Spleen (tissue), 7 donors: ENCODE measurements at regions not wholly inside any gene's neighbourhood (a gene's known extent, or its start where the extent isn't known, plus 50 kb on each side); places are given as distances from the start of the nearest gene placed in this dataset.

Experiments
- CTCF ChIP-seq, 11 experiments: fragments of 200-600 bp in 7 of 11; fragments of 450-650 bp in 4 of 11; sonication (generic) in 4 of 11; IDR thresholded peaks in 8 of 11; conservative IDR thresholded peaks in 3 of 11; 1 replicate in 7 of 11; 2 replicates in 4 of 11; pipeline versions ENCODE4 v1.4.0 to v1.8.0; 2016 to 2021; ENCODE audit warnings: antibody characterized with exemption in 11 of 11, inconsistent platforms in 4 of 11, mild to moderate bottlenecking in 1 of 11
- POLR2A ChIP-seq, 3 donors: fragments of 450-650 bp; IDR thresholded peaks; one replicate each; pipeline ENCODE4 v1.5.1; 2017; ENCODE audit warnings: antibody characterized with exemption in 3 of 3, mild to moderate bottlenecking in 1 of 3
- donor health status: DM: no; HTN: no; CAD: no; lungs with moderate emphysema.
- donor health status: DM: no; HTN: no; CAD: no.
- donor health status: DM: no; HTN: no; CAD: no.

GRCh38 chr20:21450572-21450971 lies 53.2 kb upstream of the NKX2-4 start:
- no peak for TF ChIP-seq POLR2A (IDR thresholded peaks at IDR 0.05)
- TF ChIP-seq CTCF (IDR thresholded peaks at IDR 0.05 in 8 of 11, conservative IDR thresholded peaks at IDR 0.05 in 3 of 11): no peak
